SU-DHL-6 (cell line): ENCODE measurements at regions not wholly inside any gene's neighbourhood (a gene's known extent, or its start where the extent isn't known, plus 50 kb on each side); places are given as distances from the start of the nearest gene placed in this dataset.

Experiments
- EZH2phosphoT487 ChIP-seq: fragments of 200-600 bp; sonication (generic), shearing (Covaris generic); conservative IDR thresholded peaks from 2 replicates; pipeline ENCODE4 v1.6.1; 2018; ENCODE audit warnings: mild to moderate bottlenecking, antibody characterized with exemption, low read length, moderate library complexity, mixed read lengths
- TF ChIP-seq, protein P1 (sequence below): fragments of 200-600 bp; sonication (generic); IDR thresholded peaks from one replicate; pipeline ENCODE4 v1.5.1; 2017; ENCODE audit warnings: antibody characterized with exemption, mild to moderate bottlenecking, low read length, moderate library complexity; ENCODE audit not compliant: insufficient read depth, poor library complexity, severe bottlenecking

DNA sequence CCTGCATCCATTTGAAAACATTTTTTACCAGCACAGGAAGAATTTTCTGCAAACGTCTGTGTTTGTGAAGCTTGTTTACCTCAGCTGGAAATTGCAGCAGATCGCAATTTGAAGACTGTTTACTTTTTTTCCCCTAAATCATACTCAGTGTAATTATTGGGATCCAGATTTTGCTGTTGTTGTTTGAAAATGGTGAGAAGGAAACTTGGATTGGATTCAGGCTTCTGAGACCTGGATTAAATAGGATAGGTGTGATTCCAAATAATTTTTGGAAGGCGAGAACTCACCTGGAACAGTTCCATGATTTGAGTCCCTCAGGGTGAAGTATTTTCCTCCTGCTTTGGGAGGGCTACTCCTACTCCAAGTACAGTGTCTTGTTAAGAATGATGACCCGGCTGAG is 279.8 kb downstream of the STIM2 start:
- TF ChIP-seq, protein P1, sequence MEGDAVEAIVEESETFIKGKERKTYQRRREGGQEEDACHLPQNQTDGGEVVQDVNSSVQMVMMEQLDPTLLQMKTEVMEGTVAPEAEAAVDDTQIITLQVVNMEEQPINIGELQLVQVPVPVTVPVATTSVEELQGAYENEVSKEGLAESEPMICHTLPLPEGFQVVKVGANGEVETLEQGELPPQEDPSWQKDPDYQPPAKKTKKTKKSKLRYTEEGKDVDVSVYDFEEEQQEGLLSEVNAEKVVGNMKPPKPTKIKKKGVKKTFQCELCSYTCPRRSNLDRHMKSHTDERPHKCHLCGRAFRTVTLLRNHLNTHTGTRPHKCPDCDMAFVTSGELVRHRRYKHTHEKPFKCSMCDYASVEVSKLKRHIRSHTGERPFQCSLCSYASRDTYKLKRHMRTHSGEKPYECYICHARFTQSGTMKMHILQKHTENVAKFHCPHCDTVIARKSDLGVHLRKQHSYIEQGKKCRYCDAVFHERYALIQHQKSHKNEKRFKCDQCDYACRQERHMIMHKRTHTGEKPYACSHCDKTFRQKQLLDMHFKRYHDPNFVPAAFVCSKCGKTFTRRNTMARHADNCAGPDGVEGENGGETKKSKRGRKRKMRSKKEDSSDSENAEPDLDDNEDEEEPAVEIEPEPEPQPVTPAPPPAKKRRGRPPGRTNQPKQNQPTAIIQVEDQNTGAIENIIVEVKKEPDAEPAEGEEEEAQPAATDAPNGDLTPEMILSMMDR, result no peak
- TF ChIP-seq EZH2phosphoT487, result no peak
